NCI-H2029 (cell line): ENCODE measurements at regions not wholly inside any gene's neighbourhood (a gene's known extent, or its start where the extent isn't known, plus 50 kb on each side); places are given as distances from the start of the nearest gene placed in this dataset.

Experiments used
- DNase-seq: peaks from one replicate; lab custom pipeline; 2025; lab: John Stamatoyannopoulos, UW

DNA sequence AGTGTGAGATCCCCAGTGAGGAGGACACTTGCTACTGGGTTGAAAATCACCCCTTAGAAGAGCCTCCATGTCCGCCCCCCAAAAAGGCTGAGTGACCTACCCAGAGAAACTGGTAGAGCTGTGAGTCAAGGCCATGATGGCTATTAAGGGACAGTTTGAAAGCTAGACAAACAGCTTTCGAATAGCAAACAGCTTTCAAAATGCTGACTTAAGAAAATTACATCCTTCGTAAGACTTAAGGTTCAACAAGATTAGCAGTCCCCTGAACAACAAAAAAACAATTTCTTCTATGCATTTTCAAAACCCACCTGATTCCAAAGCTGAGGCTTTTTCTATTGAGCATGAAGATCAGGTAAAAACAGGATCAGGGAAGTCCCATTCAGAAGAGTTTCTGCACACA is 269.7 kb upstream of the SOX2 start:
- DNase-seq, result no peak

DNA sequence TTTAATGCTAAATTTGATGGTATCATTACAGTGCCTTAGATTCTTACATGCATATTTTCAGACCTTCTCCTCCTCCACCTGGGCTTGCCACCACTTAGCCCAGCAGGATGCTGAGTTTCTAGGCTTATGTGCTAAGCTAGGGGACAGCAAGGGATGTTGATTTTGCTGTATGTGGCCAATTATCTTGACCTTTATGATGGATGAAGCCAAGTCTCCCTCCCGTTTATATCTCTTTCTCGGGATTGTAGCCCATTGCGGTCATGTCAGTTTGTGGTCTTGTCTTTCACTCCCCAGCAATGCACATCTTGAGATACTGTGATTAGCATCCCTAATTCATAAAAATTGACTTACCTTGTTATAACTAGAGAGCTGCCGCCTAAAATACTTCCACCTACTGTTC is 278.7 kb upstream of the SOX2 start:
- DNase-seq, result no peak

DNA sequence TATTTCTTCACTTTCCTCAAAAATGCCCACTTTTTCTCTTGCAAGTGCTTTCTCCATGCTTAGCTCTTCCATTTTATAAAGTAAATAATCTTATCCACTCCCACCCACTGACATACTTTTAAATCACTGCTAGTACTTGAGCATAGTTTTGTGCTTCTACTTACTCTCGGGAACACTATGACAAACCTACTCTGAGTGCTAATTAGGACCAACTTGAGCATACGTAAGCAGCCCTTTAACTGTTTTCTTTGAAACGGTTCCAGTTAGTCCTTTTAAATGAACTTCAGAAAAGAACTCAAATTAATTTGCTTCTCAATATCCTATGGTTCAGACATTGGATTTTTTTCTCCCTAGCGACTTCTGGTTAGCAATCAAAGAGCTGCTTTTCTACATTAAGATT is 280.0 kb upstream of the SOX2 start:
- DNase-seq, result no peak

DNA sequence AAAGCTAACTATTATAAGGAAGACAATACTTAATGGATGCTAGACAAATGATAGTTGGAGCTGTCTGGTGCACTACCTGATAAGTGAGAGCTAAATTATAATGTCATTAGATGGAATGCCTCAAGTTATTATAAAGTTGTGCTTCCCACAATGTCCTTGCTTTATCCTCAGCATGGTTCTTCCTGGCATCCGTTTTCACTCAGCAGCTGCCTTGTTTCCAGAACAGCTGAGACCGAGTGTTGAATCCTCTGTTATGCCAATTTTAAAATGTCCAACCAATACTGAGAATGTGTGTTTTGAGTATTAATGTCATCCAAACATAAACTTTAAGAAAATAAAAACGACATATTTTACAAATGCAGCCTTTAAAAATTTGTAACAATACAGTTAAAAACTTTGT is 286.7 kb upstream of the SOX2 start:
- DNase-seq, result no peak

DNA sequence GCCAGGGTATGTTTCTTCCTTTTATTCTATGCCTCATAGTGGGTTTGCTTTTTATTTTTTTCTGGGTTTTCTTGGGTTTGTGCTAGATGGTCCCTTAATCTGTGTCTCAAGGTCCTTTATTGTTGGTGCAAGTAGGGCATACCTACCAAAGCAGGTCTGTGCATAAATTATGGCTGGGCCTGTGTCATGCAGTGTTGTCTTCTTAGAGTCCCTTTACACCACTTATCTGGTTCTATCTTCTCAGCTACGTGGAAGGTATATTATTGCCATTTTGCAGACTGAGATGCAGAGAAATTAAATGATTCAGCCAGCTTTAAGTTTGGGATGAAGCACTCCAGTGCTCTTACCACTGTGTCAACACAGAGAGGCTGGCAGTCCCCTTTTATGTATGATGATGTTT is 293.5 kb upstream of the SOX2 start:
- DNase-seq, result no peak

DNA sequence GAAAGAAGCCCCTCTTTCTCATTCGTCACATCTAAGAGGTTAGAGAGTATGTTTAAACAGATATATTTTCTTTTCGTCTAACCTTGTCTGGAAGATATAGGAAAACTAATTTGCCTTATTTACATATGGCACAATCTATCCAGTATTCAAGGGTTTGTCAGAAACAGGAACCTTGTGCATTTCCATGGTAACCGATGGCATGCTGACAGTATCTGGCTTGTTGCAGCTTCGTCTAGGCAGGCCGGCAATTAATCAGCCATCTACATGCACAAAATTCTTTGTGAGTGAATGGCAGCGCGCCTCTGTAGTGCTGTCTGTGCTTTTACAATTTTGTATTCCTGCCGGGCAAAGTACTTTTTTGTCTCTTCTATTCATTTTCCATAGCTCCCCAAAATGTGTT is 294.0 kb upstream of the SOX2 start:
- no peak for DNase-seq

DNA sequence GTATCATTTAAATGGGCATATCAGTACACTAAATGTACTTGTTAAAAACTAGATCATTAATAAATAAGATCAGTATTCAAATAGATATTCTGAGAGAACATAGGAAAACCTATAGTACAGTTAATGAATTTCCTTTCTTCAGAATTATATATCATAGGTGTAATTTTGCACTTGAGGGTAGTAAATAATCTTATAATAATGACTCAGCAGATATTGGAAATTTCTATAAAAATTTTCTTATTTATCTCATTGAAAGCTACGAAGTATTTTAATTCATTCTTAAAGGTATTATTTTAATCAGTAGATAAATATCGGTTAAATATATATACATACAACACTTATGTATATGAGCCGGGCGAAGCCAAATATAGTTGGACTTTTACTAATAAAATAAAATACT is 300.9 kb upstream of the SOX2 start:
- no peak for DNase-seq

DNA sequence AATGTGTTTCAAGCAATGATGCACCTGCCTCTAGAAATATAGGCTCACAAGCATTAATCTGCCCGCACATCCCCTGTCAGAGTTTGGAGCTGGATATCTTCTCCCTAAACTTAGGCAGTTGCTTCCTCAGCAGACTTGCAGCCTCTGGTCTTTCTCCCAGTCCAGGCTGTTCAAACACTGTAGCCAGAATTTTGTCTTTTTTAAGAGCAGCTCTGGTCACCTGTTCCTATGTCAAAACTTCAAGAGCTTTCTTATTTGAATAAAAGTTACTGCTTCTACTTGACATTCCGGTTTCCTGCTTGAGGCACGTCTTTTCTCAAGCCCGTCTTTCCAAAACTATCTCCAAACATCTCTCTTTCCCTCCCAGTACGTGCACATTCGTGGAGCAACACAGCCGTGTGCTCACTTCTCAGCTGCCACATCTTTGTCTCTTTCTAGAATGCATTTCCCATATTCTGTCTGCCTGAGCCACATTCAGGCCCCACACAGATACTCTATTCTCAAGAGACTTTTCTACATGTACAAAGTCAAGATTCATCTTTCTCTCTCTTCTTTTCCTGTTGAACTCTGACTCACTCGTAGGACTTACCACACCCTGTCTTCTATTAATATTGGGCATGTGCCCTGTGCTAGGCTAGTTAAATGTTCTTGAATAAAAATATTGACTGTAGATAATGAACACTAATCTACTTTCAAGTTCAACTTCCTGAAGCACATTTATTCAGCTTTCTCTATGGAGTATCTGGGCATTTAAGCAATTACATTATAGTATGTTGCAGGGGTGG is 307.7 kb upstream of the SOX2 start:
- no peak for DNase-seq

DNA sequence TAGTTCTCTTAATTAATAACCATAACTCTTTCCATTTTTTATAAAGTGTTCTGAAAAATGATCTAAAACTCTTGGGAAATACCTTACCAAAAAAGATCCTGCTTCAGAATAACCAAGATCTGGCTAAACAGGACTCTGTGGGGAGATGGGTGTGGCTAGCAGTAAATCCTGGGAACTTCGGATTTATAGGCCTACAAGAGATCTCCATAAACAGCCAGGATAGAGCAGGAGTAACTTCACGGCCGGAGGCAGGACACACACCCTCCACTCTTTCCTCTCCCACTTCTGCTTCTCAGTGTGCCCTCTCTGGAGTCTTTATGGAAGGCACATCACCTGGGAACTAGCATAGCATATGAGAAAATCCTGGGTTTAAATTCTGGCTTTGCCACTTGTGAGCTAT is 309.4 kb upstream of the SOX2 start:
- DNase-seq, result no peak

DNA sequence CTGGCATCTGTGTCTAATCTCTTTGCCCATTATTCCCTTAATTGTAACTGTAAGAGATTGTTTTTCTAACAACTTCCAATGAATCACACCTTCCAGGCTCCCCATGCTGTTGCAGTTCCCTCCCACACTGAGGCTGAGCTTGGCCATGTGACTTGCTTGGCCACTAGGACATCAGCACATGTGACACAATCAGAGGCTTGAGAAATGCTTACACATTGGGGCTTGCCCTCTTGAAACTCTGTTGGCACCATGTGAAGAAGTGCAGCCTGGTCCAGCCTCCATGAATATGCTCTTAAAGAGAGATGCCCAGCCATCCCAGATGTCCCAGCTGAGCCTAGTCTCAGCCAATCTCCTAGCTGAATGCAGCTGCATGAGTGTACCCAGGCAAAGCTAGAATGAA is 326.8 kb upstream of the SOX2 start:
- no peak for DNase-seq

DNA sequence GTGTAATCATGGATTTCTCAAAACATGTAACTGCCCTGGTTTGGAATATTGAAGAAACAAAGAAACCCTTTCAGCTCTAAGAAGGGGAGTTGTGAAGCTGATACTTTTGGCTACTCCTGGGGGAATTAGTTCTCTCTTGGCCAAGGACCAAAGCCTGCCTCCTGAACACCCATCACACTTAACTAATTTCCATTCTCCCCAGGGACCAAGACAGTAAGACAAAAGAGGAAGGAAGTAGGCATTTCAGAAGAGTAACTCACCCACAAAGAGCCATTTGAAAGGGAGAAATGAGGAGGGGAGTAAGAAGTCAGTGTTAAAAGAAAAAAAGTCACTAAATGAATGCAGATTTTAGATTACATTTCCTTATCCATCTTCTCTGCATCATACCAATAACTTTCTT is 328.0 kb upstream of the SOX2 start:
- DNase-seq, result no peak

DNA sequence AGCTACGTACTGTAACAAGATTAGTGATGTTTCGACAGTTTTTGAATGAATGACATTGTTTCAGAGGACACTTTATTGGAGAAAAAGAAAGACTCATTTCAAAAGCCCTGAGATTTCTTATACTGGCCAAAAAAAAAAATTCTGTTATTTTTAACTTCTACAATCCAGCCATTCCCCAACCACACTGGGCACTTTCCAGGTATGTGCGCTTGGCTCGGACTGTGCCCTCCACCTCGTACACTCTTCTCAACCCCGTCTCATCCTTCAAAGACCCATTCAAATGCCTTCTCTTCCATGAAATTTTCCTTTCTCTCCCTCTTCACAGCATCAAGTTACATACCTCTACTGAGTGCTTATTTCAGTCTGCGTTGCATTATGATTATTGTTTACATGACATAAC is 328.5 kb upstream of the SOX2 start:
- no peak for DNase-seq

DNA sequence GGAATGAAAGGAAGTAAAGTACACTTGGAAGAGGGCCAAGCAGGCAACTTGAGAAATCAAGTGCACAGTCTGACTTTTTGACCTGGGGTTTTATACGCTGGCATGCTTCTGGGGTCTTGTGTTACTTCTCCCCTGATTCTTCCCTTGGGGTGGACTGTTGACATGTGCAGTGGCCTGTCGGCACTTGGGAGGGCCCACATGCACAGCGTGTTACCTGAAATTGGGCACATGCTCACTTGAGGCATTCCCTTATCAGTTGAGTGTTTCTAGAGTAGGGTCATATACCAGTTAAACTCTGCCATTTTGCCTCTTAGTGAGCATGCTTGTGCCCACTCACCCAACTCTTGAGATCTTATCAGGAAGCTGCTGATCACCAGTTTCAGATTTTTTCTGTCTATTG is 329.1 kb upstream of the SOX2 start:
- no peak for DNase-seq

DNA sequence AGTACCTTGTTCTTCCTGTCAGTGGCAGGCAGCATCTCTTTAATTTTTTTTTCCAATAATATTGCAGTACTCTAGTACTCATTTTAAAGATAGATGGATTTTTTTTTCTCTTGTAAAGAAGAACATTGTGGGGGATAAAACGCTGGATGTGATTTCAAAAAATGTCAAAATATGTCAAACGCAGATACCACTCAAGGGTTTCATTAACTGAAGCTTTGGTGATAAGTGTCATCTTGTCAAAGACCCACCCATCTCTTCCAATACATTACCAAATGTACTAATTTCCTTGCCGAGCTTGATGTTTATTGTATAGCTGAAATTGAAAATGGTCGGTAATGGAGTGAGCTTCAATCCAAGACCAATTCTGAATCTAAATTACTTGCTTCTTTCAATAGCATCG is 332.4 kb upstream of the SOX2 start:
- no peak for DNase-seq

DNA sequence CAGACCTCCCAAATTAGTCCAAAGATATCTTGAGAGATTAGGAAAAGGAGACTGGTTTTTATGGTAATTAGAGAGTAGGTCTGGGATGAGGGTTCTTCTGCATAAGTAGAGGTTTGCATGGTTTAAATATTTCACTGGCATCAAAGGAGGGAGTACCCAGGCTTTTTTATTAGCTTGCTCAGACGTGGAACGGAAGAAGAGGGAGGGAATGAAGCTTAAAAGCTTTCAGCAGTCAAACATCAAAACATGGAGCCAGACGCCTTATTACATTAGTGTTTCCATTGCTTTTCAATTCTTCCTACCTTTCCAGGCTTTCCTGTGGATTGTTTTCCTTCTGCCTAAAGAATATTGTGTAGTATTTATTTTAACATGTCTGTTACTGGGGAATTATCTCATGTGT is 342.1 kb upstream of the SOX2 start:
- no peak for DNase-seq

DNA sequence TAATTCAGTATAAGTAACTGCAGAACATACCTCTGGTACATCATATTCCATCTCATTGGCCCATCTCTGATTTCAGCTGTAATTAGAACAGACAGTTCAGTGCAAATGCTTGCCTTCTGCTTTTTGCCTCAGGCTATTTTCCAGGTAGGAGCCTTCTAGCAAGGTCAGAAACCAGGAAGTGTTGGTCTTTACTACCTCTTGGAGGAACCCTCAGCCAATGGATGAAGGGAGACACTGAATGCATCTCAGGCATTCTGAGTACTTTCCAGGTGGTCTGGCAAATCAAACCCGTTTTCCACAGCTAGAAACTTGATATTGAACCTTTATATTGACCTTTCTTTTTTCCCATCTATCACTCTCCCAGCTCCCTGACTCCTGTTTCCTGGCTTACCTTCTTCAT is 348.5 kb upstream of the SOX2 start:
- DNase-seq, result no peak

DNA sequence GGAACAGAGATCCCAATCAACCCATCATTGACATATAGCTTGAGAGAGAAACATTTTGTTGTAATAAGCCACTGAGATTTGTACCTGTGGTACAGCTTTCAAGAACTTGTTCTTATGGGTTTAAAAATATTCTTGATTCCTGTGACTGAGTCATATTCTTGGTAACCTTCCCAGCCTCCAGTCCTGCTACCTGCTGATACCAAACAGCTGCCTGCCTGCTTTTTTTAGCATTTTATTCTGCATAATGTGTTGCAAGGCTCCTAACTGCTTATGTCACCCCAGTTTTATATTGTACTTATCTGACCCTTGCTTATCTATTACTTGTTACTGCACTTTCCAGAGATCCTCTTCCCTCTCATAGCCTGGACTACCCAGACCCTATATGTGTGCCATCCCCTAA is 349.3 kb upstream of the SOX2 start:
- no peak for DNase-seq

DNA sequence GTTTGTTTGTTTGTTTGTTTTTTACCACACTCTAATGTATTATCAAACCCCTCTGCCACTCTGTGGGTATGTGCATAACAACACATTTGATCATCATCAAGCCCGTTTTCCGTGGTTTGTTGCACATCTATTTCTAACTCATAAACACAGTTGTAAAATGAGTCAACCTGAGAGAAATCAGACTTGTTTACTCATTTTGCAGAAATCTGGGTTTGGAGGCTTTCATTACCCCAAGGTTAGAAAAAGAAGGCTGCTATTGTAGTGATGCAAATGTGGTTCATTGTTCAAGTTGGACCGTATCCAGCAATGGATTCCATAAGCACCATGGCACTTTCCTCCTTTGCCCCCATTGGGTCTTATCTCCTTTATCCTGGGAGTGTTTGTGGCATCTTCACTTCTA is 353.2 kb upstream of the SOX2 start:
- DNase-seq, result no peak

DNA sequence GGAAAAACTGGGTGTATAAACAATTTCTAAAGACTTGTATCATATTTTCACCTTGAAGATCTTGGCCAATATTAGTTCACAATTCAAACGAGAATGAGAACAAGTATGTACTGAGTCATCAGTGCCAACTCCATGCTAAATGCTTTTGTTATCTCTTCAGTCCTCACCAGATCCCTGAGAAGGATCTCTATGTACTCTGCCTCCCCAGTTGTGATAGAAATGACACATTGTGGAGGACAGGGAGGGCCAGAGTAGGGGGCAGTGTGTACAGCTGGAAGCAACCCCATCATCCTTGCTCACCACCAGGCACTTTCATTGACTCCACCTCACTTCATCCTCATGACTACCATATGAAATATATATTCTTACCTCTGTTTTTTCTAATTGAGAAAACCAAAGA is 353.7 kb upstream of the SOX2 start:
- no peak for DNase-seq

DNA sequence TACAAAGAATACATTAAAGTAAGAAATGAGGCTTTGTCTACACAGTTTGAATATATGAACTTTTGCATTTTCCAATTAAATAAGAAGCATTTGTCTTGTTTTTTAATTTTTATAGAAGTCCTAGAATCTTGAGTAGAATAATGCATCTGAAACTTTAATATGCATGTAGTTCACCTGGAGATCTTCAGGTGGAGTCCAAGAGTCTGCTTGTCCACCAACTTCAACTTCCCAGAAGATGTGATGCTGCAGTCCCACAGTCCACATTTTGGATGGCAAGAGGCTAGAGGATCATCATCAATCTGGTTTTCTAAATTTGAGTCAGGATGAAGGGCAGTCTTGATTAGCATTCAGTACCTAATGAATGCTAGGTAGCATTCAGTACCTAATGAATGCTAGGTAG is 357.6 kb upstream of the SOX2 start:
- no peak for DNase-seq

DNA sequence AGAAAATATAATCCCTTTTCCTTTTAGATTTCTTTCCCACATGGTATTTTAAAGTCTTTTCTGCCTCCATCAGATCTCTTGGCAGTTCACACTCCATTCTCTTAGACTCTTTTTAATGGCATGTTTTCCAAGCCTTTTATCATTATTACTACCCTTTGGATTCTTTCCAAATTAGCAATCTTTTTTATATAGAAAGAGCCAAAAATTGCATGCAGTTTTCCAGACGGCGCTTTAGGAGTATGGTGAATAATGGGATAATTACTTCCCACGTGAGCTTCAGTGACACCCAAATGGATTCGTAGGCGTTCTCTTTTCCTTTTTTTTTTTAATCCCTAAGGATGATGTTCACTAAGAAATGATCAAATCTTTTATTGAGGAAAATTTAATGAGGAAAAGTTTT is 354.8 kb upstream of the DNAJC19 start:
- DNase-seq, result no peak

DNA sequence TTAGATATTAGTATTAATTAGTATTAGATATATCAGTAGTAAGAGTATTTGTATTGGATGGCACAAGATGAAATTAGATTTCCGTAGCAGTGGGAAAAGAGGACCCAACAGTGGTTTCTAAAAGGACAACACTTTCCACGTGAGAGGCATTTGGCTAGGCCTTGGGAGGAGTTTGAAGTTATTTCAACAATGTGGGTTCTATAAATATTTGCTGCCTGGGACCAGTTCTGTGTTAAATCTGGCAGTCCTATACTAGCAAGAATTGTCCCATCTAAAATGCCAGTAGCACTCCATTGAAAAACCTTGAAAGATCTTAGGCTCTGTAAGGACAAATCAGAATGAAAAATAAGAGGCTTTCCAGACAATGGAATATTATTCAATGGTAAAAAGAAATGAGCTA is 347.1 kb upstream of the DNAJC19 start:
- DNase-seq, result no peak

DNA sequence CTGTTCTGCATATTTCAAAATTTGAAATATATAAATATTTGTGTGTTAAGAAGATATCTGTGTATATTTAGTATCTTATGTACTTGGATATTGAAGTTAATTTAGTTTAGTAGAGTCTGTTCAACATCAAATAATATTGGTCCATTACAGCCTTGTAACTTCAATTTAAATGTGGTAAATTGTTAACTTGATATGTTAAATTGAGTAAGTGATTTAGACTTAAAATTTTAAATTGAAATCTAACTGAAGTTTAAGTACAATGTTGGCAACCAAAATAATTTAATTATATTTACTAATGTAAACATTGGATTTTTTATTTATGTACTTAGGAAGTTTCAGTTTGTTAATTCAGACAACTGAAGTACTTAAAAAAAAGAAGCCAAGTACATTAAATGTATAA is 343.9 kb upstream of the DNAJC19 start:
- no peak for DNase-seq

DNA sequence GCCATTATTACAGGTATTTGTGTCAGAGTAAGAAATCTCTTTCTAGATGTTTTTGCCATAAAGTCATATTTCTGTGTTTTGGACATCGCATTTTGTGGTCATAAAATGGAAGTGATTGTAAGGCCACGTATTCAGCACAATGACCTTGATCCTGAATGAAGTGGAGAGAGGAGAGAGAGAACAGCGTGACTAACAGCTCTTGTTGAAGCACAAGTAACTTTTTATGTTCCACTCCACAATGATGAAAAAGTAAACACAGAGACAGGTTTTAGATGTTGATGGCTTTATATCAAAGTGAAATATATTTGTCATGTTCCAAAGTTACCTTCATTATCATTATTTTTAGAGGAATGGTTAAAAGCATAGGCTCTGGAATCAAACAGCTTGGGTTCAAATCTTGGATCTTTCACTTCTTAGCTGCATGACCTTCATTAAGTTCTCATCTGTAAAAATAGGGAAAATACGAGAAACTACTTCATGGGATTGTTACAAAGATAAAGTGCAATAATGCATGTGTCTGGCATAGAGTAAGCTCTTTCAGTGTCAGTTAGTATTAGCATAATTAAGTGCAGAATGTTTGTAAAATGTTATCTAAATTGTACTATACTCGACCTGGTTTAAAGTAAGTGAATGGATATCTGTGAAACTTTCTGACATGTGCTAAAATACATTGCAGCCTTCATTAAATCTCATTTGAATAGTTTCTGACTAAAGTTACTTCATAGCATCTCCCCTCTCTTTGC is 341.5 kb upstream of the DNAJC19 start:
- no peak for DNase-seq
